ENCODE measurements at regions not wholly inside any gene's neighbourhood (a gene's known extent, or its start where the extent isn't known, plus 50 kb on each side); places are given as distances from the start of the nearest gene placed in this dataset.

GRCh38 chr10:9193120-9193519, 1138.6 kb downstream of the GATA3 start:
- no peak for DNase-seq

DNA sequence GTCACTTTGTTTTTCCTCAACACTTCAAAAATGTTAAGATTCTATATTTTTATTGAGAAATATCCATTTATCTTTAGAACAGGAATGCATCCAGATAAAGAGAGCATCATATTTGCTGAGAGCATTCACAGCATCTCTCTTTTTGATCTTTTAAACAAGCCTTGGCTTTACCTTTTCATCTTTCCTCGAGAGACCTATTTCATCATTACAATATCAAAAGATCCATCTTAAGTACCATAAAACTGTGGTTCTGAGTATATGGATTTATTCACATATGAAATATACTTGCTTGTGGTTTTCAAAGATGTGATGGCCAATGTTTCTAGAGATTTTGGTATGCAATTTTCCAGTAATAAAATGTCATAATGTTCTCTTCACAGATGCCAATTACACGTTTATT, 1140.9 kb downstream of the GATA3 start:
- DNase-seq, result no peak

DNA sequence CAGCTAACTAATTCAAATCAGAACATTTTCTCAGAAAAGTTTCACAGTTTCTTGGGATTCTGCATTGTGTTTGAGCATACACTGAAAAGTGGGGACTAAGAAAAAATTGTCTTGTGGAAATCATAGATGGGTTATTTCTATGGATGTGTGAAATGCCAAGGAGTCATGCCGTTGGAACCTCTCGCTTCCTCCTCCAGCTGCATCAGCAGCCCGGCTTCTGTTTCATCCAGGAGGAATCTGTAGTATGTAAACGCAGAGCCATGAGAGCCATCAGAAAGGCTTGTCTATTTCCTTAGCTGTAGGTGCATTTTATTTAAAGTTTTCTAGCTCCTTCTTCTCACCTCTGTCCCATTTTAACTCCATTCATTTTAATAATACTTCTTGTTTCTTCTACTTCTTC, 1144.1 kb downstream of the GATA3 start:
- DNase-seq, result no peak

GRCh38 chr10:9205558-9205957, 1151.1 kb downstream of the GATA3 start:
- DNase-seq, result no peak

GRCh38 chr10:9209105-9209798, 1154.8 kb downstream of the GATA3 start:
- peak; percentile 41 for DNase-seq

GRCh38 chr10:9211228-9211627, 1156.7 kb downstream of the GATA3 start:
- DNase-seq, result no peak

DNA sequence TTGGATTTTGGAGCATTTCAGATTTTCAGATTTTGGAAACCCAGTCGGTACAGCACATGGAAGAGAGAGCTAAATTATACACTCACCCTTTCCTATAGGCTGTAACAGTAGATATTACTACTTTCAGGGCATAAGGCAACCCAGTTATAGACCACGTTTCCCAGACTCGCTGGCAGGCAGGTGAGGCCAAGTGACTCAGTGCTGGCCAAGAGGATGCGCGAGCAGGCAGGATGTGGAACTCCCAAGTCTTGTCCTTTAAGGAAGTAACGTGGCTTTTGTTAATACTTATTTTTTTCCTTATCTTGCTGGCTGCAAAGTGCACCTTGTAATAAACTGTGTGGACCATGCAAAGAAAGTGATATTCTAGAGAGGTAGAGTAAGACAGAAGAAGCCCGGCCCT, 1160.1 kb downstream of the GATA3 start:
- no peak for DNase-seq

DNA sequence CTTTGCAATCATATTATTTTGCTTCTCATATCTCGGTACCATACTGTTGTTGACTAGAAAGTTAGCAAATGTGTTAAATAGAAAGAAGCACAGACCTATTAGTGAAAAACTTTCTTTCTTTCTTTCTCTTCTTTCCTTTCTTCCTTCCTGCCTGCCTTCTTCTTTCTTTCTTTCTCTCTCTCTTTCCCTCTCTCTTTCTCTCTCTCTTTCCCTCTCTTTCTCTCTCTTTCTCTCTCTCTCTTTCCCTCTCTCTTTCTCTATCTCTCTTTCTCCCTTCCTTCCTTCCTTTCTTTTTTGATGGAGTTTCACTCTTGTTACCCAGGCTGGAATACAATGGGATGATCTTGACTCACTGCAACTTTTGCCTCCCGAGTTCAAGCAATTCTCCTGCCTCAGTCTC, 1160.6 kb downstream of the GATA3 start:
- no peak for DNase-seq

DNA sequence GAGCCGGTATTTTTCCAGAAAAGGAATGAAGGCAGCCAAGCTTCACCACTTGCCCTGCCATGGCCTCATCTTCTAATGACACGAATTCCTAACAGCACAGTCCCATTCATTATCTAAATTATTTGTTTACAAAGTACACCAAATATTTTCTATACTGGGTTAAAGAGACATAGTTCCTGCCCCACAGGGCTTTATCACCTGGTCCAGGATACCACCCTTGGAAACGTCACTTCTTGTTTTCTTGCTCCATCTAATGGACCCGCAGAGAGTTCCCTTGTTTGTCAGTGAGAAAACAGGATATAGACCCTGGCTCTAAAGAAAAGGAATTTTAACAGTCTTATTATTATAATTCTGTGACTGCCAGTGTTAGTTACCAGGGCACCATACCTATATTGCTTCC, 1165.4 kb downstream of the GATA3 start:
- no peak for DNase-seq

DNA sequence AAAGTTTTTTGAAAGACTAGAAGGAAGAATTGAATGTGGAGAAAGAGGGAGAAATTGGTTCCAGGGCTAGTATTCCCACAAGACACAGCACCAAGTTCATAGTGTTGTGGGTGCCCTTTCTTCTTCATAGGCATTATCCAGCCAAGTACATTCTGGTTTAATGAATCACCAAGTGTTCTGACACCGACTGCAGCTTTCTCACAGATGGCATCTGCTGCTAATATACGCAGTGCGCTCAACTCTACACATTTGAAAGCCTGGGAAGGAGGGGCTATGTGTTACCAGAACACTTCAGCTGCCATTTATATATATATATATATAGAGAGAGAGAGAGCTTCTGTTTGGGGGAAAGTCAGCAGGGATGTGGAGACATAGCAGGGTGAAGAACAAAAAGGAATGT, 1168.4 kb downstream of the GATA3 start:
- no peak for DNase-seq

- no peak for DNase-seq
These were observed 1173.3 kb downstream of the GATA3 start for GRCh38 chr10:9227679-9228365.

GRCh38 chr10:9228771-9229170, 1174.3 kb downstream of the GATA3 start:
- DNase-seq, result no peak

DNA sequence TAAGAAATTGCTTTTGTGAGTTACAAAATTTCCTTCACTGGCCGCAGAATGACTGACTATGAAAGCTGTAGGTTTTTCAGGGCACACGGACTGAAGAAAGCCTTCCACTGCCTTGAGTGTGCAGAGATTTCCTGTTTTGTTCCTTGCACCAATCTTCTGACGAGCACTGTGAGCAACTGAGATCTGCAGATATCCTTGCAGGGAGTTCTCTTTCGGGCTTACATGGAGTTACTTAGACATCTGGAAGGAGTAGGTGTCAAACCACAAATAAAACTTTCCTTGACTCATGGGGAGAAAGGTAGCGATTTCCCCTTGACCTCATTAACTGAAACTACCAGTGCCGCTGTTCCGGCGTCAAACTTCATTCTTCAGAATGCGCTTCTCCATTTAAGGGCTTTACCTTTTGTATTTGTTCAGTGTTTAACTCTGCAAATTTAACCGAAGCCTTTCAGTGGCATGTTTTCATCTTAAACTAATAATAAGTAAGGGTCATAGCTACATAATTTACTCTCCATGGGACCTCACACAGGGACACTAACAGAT, 1175.3 kb downstream of the GATA3 start:
- DNase-seq, result no peak

GRCh38 chr10:9230625-9231024, 1176.1 kb downstream of the GATA3 start:
- no peak for DNase-seq

DNA sequence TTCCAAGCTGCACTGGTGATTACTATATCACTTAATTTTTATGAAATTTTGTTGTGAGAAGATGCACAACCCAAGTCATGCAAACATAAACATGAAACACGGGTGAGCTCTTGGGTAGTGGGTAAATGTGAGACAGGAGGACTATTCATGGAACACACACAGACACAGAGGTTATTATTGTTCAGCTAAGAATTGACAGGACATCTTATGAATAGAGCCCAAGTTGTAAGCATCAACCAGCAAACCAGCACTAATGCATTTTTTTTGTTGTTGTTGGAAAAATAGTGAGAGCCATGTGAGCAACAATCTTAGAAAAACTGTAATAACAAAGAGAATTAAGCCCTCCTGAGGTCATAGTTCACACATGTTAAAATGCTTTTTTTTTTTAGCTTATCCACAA, 1179.7 kb downstream of the GATA3 start:
- no peak for DNase-seq

DNA sequence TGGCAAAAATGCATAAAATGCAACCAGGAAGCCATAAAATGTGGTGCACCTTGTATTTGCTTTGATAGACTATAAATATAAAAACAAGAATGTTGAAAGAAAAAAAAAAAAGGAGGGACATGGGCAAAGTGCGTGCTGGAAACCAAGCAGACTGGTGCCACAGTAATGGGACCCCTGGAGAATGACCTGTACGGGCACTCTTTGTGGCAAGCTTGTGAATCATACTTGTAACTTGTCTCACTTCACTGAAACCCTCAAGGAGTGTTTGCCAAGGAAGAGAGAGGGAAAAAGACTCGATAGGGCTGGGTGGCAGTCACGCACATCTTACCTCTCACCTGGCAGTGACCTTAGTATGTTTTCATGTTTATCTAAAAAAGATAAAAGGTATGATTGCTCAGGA, 1183.6 kb downstream of the GATA3 start:
- DNase-seq, result no peak

GRCh38 chr10:9239298-9239697, 1184.8 kb downstream of the GATA3 start:
- no peak for DNase-seq

- no peak for DNase-seq
These were observed 1189.5 kb downstream of the GATA3 start for GRCh38 chr10:9243941-9244411.

DNA sequence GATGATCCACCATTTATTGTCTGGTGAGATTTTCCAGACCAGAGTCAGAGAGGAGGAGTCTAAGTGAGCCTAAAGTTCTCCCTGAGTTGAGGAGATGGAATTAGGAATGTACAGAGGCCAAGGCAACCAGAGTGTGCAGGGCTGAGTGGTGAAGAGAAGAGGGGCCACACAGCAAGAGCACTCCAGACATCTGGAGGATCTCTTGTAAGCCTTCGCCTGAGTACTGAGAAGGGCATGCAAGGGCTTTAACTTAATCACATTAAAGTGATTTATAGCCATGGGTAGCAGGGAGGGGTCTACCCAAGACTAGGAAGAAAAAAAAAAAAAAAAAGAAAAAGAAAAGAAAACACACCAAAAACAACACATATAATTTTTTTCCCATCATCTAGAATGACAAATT, 1190.4 kb downstream of the GATA3 start:
- DNase-seq, result no peak

- no peak for DNase-seq
These were observed 1198.6 kb downstream of the GATA3 start for GRCh38 chr10:9253121-9253520.

DNA sequence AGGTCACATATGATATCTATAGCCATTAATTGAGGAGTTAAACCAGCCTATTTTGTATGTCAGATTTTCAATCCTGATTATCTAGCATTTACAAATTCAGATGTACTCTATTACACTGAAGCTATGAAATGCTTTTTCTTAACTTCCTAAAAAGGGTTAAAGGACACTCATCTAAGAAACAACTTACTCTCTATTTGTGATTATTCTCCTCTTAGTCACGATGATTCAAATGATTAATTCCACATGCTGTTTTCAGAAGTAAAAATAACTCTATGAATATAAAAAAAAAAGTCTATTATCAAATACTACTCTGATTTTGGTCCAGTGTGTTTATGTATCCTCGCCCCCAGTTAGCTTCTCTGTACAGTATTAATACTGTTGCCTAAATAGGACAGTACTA, 1199.9 kb downstream of the GATA3 start:
- no peak for DNase-seq

GRCh38 chr10:9260690-9261089, 1206.2 kb downstream of the GATA3 start:
- DNase-seq, result no peak

GRCh38 chr10:9262770-9263169, 1208.3 kb downstream of the GATA3 start:
- no peak for DNase-seq

GRCh38 chr10:9268176-9268575, 1213.7 kb downstream of the GATA3 start:
- no peak for DNase-seq

All from CD4-positive, alpha-beta T cell treated with Interleukin-15 for 1 hour (primary cell).